H9 (cell line): ENCODE measurements at regions not wholly inside any gene's neighbourhood (a gene's known extent, or its start where the extent isn't known, plus 50 kb on each side); places are given as distances from the start of the nearest gene placed in this dataset.

Source experiments
- DNase-seq: peaks from one replicate; pipeline ENCODE4 v3.0.0-alpha.2; 2017
- H2AFZ ChIP-seq: one replicate; pipeline ENCODE4 v1.6.1; 2013; ENCODE audit warnings: mild to moderate bottlenecking, low read length, control low read depth, moderate library complexity
- H2AK5ac ChIP-seq: 2 replicates; pipeline ENCODE4 v1.6.1; 2013; ENCODE audit warnings: low read length, control low read depth, mixed read lengths; ENCODE audit not compliant: insufficient read length
- H2BK120ac ChIP-seq: one replicate; pipeline ENCODE4 v1.6.1; 2013; ENCODE audit warnings: low read depth, mild to moderate bottlenecking, low read length, control low read depth, inconsistent platforms; ENCODE audit not compliant: poor library complexity, severe bottlenecking
- H2BK12ac ChIP-seq: 2 replicates; pipeline ENCODE4 v1.6.1; 2013; ENCODE audit warnings: low read length, control low read depth, mixed read lengths, low read depth; ENCODE audit not compliant: insufficient read length
- H2BK15ac ChIP-seq: 2 replicates; pipeline ENCODE4 v1.6.1; 2013; ENCODE audit warnings: low read depth, low read length, control low read depth
- H2BK20ac ChIP-seq: one replicate; pipeline ENCODE4 v1.6.1; 2013; ENCODE audit warnings: low read depth, mild to moderate bottlenecking, low read length, control low read depth, inconsistent platforms; ENCODE audit not compliant: poor library complexity, severe bottlenecking
- H2BK5ac ChIP-seq: 2 replicates; pipeline ENCODE4 v1.6.1; 2013; ENCODE audit warnings: low read length, control low read depth, mixed read lengths; ENCODE audit not compliant: insufficient read length
- H3K14ac ChIP-seq: 2 replicates; pipeline ENCODE4 v1.6.1; 2013; ENCODE audit warnings: low read length, control low read depth; ENCODE audit not compliant: insufficient read depth
- H3K18ac ChIP-seq: 2 replicates; pipeline ENCODE4 v1.6.1; 2013; ENCODE audit warnings: low read depth, mild to moderate bottlenecking, mixed read lengths, low read length, control low read depth; ENCODE audit not compliant: insufficient read length
- H3K23ac ChIP-seq: 2 replicates; pipeline ENCODE4 v1.6.1; 2013; ENCODE audit warnings: low read length, control low read depth, mixed read lengths, low read depth; ENCODE audit not compliant: insufficient read length
- H3K23me2 ChIP-seq: 2 replicates; pipeline ENCODE4 v1.6.1; 2013; ENCODE audit warnings: low read depth, mild to moderate bottlenecking, mixed read lengths, low read length, control low read depth; ENCODE audit not compliant: insufficient read length, poor library complexity, severe bottlenecking
- H3K27ac ChIP-seq: 2 replicates; pipeline ENCODE4 v1.5.1; 2013; ENCODE audit warnings: low read length, control low read depth, mixed read lengths, low read depth; ENCODE audit not compliant: insufficient read length
- H3K27me3 ChIP-seq: 2 replicates; pipeline ENCODE4 v1.6.1; 2013; ENCODE audit warnings: low read length, control low read depth, inconsistent platforms; ENCODE audit not compliant: insufficient read depth
- H3K4ac ChIP-seq: 2 replicates; pipeline ENCODE4 v1.6.1; 2013; ENCODE audit warnings: low read depth, mild to moderate bottlenecking, control low read depth, inconsistent platforms, low read length, moderate library complexity
- H3K4me1 ChIP-seq: 2 replicates; pipeline ENCODE4 v1.6.1; 2013; ENCODE audit warnings: low read length, control low read depth, inconsistent platforms; ENCODE audit not compliant: insufficient read depth
- H3K4me2 ChIP-seq: 2 replicates; pipeline ENCODE4 v1.6.1; 2013; ENCODE audit warnings: low read length, control low read depth, mixed read lengths; ENCODE audit not compliant: insufficient read length, insufficient read depth
- H3K56ac ChIP-seq: 2 replicates; pipeline ENCODE4 v1.6.1; 2013; ENCODE audit warnings: low read depth, mild to moderate bottlenecking, mixed read lengths, low read length, control low read depth; ENCODE audit not compliant: insufficient read length
- H3K79me1 ChIP-seq: 2 replicates; pipeline ENCODE4 v1.6.1; 2013; ENCODE audit warnings: low read depth, mild to moderate bottlenecking, moderate library complexity, low read length, control low read depth, inconsistent platforms; ENCODE audit not compliant: insufficient read depth, poor library complexity, severe bottlenecking
- H3K79me2 ChIP-seq: 2 replicates; pipeline ENCODE4 v1.6.1; 2013; ENCODE audit warnings: low read length, control low read depth, inconsistent platforms; ENCODE audit not compliant: insufficient read depth
- H3K9ac ChIP-seq: 2 replicates; pipeline ENCODE4 v1.6.1; 2013; ENCODE audit warnings: low read length, control low read depth, mixed read lengths; ENCODE audit not compliant: insufficient read length; ENCODE audit errors: extremely low read depth
- H3K9me3 ChIP-seq: one replicate; pipeline ENCODE4 v1.6.1; 2013; ENCODE audit warnings: low read depth, low read length, inconsistent platforms; ENCODE audit not compliant: control insufficient read depth
- H3T11ph ChIP-seq: one replicate; pipeline ENCODE4 v1.6.1; 2013; ENCODE audit warnings: mild to moderate bottlenecking, low read length, control low read depth, inconsistent platforms
- H4K20me1 ChIP-seq: one replicate; pipeline ENCODE4 v1.6.1; 2013; ENCODE audit not compliant: control insufficient read depth, insufficient read length, insufficient read depth
- H4K5ac ChIP-seq: 2 replicates; pipeline ENCODE4 v1.6.1; 2013; ENCODE audit warnings: low read depth, mild to moderate bottlenecking, mixed read lengths, low read length, control low read depth; ENCODE audit not compliant: insufficient read length
- H4K8ac ChIP-seq: replicated peaks from 2 replicates; pipeline ENCODE4 v1.6.1; 2013; ENCODE audit warnings: low read length, control low read depth, mixed read lengths, low read depth; ENCODE audit not compliant: insufficient read length
- H4K91ac ChIP-seq: 2 replicates; pipeline ENCODE4 v1.6.1; 2013; ENCODE audit warnings: low read depth, mild to moderate bottlenecking, moderate library complexity, mixed read lengths, low read length, control low read depth; ENCODE audit not compliant: insufficient read length
- H3K27ac Mint-ChIP-seq, 3 experiments: 2 replicates in 2 of 3; 3 replicates in 1 of 3; pipeline ENCODE4 v1.8.0; 2020 to 2021; ENCODE audit warnings: mixed read lengths in 3 of 3, mild to moderate bottlenecking in 1 of 3, moderate library complexity in 1 of 3
- H3K27me3 Mint-ChIP-seq: 2 replicates; pipeline ENCODE4 v1.8.0; 2021; ENCODE audit warnings: low read depth, mild to moderate bottlenecking, moderate library complexity, mixed read lengths
- H3K36me3 Mint-ChIP-seq, 3 experiments: 2 replicates in 2 of 3; 3 replicates in 1 of 3; pipeline ENCODE4 v1.8.0; 2020 to 2021; ENCODE audit warnings: low read depth in 3 of 3, mixed read lengths in 3 of 3; ENCODE audit not compliant: insufficient read depth in 1 of 3
- H3K4me1 Mint-ChIP-seq, 2 experiments: 2 replicates each; pipeline ENCODE4 v1.8.0; 2020; ENCODE audit warnings: mixed read lengths in 2 of 2
- H3K4me3 Mint-ChIP-seq, 2 experiments: 2 replicates in 1 of 2; 3 replicates in 1 of 2; pipeline ENCODE4 v1.8.0; 2020 to 2021; ENCODE audit warnings: mild to moderate bottlenecking in 2 of 2, mixed read lengths in 2 of 2, moderate library complexity in 1 of 2
- H3K9me3 Mint-ChIP-seq, 2 experiments: 2 replicates in 1 of 2; 3 replicates in 1 of 2; pipeline ENCODE4 v1.8.0; 2020; ENCODE audit warnings: mild to moderate bottlenecking in 2 of 2, mixed read lengths in 2 of 2, moderate library complexity in 1 of 2
- WGBS: extraction: QIAGEN DNeasy Blood & Tissue Kit; methylation state at CpG from one replicate; pipeline ENCODE4 v1.1.7; 2013; ENCODE audit warnings: missing lambda C conversion rate, low lambda C conversion rate, mixed read lengths; ENCODE audit not compliant: insufficient read length; ENCODE audit errors: extremely low coverage; 5-methylcytosine and 5-hydroxymethylcytosine counted together
- TF ChIP-seq, protein P1 (sequence below): fragments of 200-600 bp; sonication (generic); conservative IDR thresholded peaks from 3 replicates; pipeline ENCODE4 v1.8.0; 2021; ENCODE audit warnings: antibody characterized with exemption, mild to moderate bottlenecking

DNA sequence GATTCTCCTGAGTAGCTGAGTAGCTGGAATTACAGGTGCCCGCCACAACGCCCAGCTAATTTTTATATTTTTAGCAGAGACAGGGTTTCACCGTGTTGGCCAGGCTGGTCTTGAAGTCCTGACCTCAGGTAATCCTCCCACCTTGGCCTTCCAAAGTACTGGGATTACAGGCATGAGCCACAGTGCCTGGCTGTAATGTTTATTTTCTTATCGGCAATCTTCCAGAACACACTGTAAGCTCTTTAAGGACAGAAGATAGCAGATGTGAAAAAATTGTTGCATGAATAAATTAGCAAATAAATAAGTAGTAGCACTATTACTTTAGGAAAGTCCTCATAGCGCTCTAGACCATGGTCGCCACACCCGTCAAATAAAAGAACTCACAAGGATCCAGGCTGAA, 100.5 kb downstream of the ENC1 start:
- TF ChIP-seq, protein P1, sequence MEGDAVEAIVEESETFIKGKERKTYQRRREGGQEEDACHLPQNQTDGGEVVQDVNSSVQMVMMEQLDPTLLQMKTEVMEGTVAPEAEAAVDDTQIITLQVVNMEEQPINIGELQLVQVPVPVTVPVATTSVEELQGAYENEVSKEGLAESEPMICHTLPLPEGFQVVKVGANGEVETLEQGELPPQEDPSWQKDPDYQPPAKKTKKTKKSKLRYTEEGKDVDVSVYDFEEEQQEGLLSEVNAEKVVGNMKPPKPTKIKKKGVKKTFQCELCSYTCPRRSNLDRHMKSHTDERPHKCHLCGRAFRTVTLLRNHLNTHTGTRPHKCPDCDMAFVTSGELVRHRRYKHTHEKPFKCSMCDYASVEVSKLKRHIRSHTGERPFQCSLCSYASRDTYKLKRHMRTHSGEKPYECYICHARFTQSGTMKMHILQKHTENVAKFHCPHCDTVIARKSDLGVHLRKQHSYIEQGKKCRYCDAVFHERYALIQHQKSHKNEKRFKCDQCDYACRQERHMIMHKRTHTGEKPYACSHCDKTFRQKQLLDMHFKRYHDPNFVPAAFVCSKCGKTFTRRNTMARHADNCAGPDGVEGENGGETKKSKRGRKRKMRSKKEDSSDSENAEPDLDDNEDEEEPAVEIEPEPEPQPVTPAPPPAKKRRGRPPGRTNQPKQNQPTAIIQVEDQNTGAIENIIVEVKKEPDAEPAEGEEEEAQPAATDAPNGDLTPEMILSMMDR, result no peak
- Histone ChIP-seq H3K56ac (no peak overlapping the region), H3K23me2 (peaks cover 5% of the 10 kb centered on the region), H3T11ph (no peak overlapping the region), H3K4me1 (peaks cover 18% of the 10 kb centered on the region), H4K91ac (no peak overlapping the region), H4K5ac (no peak overlapping the region), H2BK12ac (no peak overlapping the region), H3K4me2 (no peak overlapping the region), H4K20me1 (no peaks in the 10 kb centered on the region), H3K27ac (no peak overlapping the region), H3K27me3 (no peaks in the 10 kb centered on the region), H2BK120ac (no peak overlapping the region), H2AK5ac (no peak overlapping the region), H3K23ac (no peak overlapping the region), H2AFZ (no peak overlapping the region), H3K79me2 (no peaks in the 10 kb centered on the region), H3K4ac (no peak overlapping the region), H3K9ac (no peak overlapping the region), H3K9me3 (no peaks in the 10 kb centered on the region), H3K79me1 (no peaks in the 10 kb centered on the region), H3K14ac (no peak overlapping the region), H2BK15ac (no peak overlapping the region), H4K8ac (no peak overlapping the region), H3K18ac (no peak overlapping the region), H2BK5ac (no peak overlapping the region), H2BK20ac (no peak overlapping the region)
- Mint-ChIP-seq H3K4me1 (peaks cover 61 to 66% of the 10 kb centered on the region in 2 experiments), H3K27me3 (peaks cover 4% of the 10 kb centered on the region; the same call in 1 of the 2 replicates), H3K4me3 (no peak overlapping the region; a peak in 1 of 5 replicates), H3K27ac (no peak overlapping the region; a peak in 1 of 7 replicates), H3K36me3 (peaks cover 0 to 2% (median 0%) of the 10 kb centered on the region in 3 experiments; a peak in 3 of 7 replicates), H3K9me3 (peaks cover 0 to 2% of the 10 kb centered on the region in 2 experiments; a peak in 2 of 5 replicates)
- DNase-seq, result no peak
- no CpG with 5 or more reads among the region's 7 CpGs for WGBS
